GM12864 (cell line): ENCODE measurements at regions not wholly inside any gene's neighbourhood (a gene's known extent, or its start where the extent isn't known, plus 50 kb on each side); places are given as distances from the start of the nearest gene placed in this dataset.

ENCODE experiments used
- DNase-seq: peaks from one replicate; pipeline ENCODE4 v3.0.0-alpha.2; 2011; ENCODE audit warnings: low read depth
- H3K4me3 ChIP-seq: 2 replicates; pipeline ENCODE4 v1.5.1; 2011; ENCODE audit warnings: mild to moderate bottlenecking, low read depth, low read length, control low read depth
- TF ChIP-seq, protein P1 (sequence below): IDR thresholded peaks from 2 replicates; pipeline ENCODE4 v1.5.1; 2011; ENCODE audit warnings: low read depth, mild to moderate bottlenecking, moderate library complexity, low read length, control low read depth, inconsistent platforms; ENCODE audit errors: missing control alignments

DNA sequence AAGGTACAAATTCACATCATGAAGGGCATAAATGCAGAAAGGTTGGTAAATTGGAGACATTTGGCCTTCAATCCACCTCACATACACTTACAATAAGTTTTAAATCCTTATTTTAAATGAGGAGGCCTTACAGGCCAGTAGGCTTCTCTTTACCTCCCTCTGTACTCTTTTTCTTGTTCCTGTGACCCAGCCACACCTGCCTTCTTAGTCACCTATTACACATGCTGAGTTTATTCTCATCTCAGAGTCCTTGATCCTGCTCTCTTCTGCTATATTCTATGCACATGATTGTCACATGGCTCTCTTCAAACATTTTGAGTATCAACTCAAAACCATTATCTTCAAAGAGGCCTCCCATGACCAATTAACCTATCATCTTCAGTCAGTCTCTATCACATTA is 491.5 kb downstream of the SATB2 start:
- TF ChIP-seq, protein P1, sequence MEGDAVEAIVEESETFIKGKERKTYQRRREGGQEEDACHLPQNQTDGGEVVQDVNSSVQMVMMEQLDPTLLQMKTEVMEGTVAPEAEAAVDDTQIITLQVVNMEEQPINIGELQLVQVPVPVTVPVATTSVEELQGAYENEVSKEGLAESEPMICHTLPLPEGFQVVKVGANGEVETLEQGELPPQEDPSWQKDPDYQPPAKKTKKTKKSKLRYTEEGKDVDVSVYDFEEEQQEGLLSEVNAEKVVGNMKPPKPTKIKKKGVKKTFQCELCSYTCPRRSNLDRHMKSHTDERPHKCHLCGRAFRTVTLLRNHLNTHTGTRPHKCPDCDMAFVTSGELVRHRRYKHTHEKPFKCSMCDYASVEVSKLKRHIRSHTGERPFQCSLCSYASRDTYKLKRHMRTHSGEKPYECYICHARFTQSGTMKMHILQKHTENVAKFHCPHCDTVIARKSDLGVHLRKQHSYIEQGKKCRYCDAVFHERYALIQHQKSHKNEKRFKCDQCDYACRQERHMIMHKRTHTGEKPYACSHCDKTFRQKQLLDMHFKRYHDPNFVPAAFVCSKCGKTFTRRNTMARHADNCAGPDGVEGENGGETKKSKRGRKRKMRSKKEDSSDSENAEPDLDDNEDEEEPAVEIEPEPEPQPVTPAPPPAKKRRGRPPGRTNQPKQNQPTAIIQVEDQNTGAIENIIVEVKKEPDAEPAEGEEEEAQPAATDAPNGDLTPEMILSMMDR, result no peak
- no peak overlapping the region for H3K4me3 ChIP-seq
- DNase-seq, result no peak

DNA sequence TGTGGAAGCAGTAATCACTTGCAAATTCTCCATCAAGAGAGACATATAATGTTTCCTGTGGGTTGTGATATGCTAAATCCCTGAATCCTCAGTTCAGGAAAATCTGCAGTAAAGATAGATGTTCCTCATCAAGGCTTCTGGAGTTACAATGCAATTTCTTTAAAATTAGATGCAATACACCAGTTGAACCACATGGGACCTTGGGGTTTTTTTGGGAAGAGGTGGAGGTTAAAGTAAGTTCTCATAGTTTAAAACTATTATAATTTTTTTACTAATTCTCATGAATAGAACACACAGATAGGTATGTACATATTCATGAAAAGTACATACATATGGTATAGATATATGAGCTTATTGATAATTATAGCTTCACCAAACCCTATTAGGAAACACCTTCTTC is 496.2 kb downstream of the SATB2 start:
- DNase-seq, result no peak
- no peak overlapping the region for H3K4me3 ChIP-seq
- TF ChIP-seq, protein P1, result peak; percentile 12

DNA sequence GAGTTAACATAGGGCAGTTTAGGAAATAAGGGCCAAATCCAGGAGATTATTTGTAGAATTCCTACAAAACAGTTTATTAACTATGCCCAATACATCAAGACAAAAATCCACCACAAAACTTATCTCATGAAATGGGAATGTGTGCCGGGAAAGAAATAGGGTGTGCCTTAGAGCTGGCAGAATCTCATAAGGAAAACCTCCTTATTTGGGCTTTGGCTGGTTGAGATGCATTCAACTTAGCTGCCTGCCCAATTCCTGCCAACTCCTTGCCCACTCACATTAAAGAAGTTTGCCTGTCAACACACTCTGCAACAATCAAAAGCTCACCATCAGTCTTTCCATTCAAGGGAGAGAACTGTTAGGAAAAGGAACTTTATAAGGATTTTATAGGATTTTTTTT is 500.6 kb downstream of the SATB2 start:
- TF ChIP-seq, protein P1, result no peak
- no peak overlapping the region for H3K4me3 ChIP-seq
- no peak for DNase-seq

DNA sequence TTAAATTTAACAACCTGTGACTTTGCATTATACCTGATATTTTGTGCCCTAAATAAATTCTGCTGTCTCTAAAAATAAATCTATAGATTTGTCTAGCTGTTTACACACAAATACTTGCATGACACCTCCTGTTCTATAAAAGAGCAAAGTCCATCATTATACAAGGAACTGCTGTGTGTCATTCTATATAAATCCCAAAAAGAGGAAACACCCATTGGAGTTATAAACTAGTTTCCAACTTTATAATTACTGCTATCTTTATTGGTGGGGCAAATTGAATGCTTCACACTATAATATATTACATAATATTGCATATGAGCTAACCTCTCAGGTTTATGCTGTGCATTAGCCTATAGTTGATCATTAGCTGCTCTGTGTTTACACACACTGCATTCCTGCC is 504.4 kb downstream of the SATB2 start:
- no peak for DNase-seq
- no peak overlapping the region for H3K4me3 ChIP-seq
- TF ChIP-seq, protein P1, result no peak

DNA sequence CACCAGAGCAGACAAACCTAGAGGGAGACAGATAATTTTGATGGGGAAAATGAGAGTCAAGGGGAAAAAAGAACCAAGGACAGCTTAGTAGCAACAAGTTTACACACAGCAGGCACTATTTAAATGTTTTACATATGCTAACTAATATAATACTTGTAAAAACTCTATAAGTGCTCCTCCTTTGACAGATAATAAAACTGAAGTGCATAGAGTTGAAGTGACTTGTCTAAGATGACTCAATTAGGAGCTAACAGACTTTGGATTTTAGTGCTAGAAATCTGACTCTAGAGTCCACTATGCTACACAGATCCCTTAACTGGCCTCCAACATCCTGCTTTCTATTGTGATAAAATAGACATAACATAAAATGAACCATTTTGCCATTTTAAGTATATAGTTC is 506.9 kb downstream of the SATB2 start:
- no peak for DNase-seq
- TF ChIP-seq, protein P1, result no peak

DNA sequence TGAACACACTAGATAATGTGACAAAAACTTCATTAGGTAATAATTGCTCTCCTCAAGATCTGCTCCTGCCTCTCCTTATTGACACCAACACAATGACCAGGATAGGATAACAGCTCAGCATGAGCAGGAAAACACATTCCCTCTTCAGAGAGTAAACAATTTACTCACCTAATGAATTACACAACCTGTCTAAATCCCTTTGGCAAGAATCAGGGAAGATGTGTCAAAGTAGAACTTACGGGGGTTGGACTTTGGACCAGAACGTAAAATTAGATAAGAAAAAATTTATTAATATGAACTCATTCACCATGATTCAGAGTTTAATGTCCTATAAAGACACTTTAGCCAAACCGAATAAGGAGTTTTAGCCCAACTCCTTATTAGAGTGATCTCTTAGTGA is 512.2 kb downstream of the SATB2 start:
- no peak for DNase-seq
- no peak overlapping the region for H3K4me3 ChIP-seq
- TF ChIP-seq, protein P1, result no peak

More for the DNA sequence above, 506.9 kb downstream of the SATB2 start:
- H3K4me3 ChIP-seq, result no peak overlapping the region

DNA sequence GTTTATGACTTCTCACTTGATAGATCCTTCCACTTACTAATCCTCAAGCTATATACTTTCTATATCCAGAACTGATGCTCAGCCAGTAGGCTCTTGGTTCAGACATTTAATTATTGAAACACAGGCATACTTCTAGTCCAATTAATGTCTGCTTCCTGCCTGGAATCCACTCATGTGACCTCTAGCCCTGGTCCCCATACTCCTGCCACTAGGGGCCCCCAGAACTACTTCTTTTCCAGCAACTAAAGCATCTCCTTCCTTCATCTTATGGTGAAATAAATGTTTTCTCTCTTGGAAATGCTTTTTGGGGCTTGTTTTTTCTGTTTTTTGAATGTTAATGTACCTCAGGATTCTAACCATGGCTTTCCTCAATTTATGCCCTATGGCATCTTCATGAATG is 527.6 kb downstream of the SATB2 start:
- no peak for DNase-seq
- TF ChIP-seq, protein P1, result peak; percentile 31
- H3K4me3 ChIP-seq, result no peak overlapping the region
